ENCODE measurements at regions not wholly inside any gene's neighbourhood (a gene's known extent, or its start where the extent isn't known, plus 50 kb on each side); places are given as distances from the start of the nearest gene placed in this dataset.

DNA sequence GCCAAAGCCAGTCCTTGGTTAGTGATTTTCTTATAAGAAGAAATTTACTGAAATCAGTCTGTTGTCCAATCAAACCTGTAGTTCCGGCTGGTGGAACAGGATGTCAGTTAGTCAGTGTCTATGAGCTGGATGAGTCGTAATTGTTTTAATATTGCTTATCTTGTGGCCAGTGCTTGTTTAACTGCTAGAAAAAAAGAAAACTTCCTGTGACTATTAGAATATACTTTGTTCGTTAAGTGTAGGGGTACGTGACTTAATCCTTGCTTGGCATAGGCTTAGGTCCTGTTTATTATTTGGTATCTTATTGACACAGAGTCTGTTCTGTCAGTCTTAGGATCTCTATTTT lies 1484.8 kb upstream of the MIR17HG start:
- no peak for TF ChIP-seq EZH2 (IDR thresholded peaks at IDR 0.05; ENCODE audit: low read length, unreplicated experiment)
- TF ChIP-seq, protein P1, sequence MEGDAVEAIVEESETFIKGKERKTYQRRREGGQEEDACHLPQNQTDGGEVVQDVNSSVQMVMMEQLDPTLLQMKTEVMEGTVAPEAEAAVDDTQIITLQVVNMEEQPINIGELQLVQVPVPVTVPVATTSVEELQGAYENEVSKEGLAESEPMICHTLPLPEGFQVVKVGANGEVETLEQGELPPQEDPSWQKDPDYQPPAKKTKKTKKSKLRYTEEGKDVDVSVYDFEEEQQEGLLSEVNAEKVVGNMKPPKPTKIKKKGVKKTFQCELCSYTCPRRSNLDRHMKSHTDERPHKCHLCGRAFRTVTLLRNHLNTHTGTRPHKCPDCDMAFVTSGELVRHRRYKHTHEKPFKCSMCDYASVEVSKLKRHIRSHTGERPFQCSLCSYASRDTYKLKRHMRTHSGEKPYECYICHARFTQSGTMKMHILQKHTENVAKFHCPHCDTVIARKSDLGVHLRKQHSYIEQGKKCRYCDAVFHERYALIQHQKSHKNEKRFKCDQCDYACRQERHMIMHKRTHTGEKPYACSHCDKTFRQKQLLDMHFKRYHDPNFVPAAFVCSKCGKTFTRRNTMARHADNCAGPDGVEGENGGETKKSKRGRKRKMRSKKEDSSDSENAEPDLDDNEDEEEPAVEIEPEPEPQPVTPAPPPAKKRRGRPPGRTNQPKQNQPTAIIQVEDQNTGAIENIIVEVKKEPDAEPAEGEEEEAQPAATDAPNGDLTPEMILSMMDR (conservative IDR thresholded peaks at IDR 0.05; ENCODE audit: low read depth, low read length), result no peak
